ENCODE measurements at regions not wholly inside any gene's neighbourhood (a gene's known extent, or its start where the extent isn't known, plus 50 kb on each side); places are given as distances from the start of the nearest gene placed in this dataset.

- no peak for FAIRE-seq
- TF ChIP-seq TAF1 (IDR thresholded peaks at IDR 0.05; ENCODE audit: borderline replicate concordance, low read depth, low read length) (no peak), POLR2AphosphoS5 (IDR thresholded peaks at IDR 0.05; ENCODE audit: low read depth, low read length) (no peak), POLR2A (IDR thresholded peaks at IDR 0.05; ENCODE audit: low read depth, low read length) (no peak)
- DNase-seq (ENCODE audit: insufficient read length), result no peak
These were observed 766.2 kb upstream of the KIRREL3 start for GRCh38 chr11:127766734-127767133.

- FAIRE-seq (no peak), DNase-seq (ENCODE audit: insufficient read length) (no peak)
- TF ChIP-seq TAF1 (IDR thresholded peaks at IDR 0.05; ENCODE audit: borderline replicate concordance, low read depth, low read length) (no peak), POLR2A (IDR thresholded peaks at IDR 0.05; ENCODE audit: low read depth, low read length) (no peak)
These were observed 738.3 kb upstream of the KIRREL3 start for GRCh38 chr11:127738771-127739286.

- FAIRE-seq (no peak), DNase-seq (ENCODE audit: insufficient read length) (no peak)
- no peak for TF ChIP-seq POLR2AphosphoS5 (IDR thresholded peaks at IDR 0.05; ENCODE audit: low read depth, low read length)
- no peak for TF ChIP-seq POLR2A (IDR thresholded peaks at IDR 0.05; ENCODE audit: low read depth, low read length)
- no peak for TF ChIP-seq TAF1 (IDR thresholded peaks at IDR 0.05; ENCODE audit: borderline replicate concordance, low read depth, low read length)
These were observed 736.9 kb upstream of the KIRREL3 start for GRCh38 chr11:127737499-127737898.

GRCh38 chr11:127733552-127733951 is 733.0 kb upstream of the KIRREL3 start:
- no peak for TF ChIP-seq TAF1 (IDR thresholded peaks at IDR 0.05; ENCODE audit: borderline replicate concordance, low read depth, low read length)
- no peak for TF ChIP-seq POLR2A (IDR thresholded peaks at IDR 0.05; ENCODE audit: low read depth, low read length)
- no peak for TF ChIP-seq POLR2AphosphoS5 (IDR thresholded peaks at IDR 0.05; ENCODE audit: low read depth, low read length)
- no peak for FAIRE-seq

GRCh38 chr11:127726367-127726766 is 725.8 kb upstream of the KIRREL3 start:
- DNase-seq (ENCODE audit: insufficient read length) (no peak), FAIRE-seq (no peak)
- TF ChIP-seq POLR2A (IDR thresholded peaks at IDR 0.05; ENCODE audit: low read depth, low read length) (no peak), POLR2AphosphoS5 (IDR thresholded peaks at IDR 0.05; ENCODE audit: low read depth, low read length) (no peak)

More at GRCh38 chr11:127733552-127733951, 733.0 kb upstream of the KIRREL3 start:
- DNase-seq (ENCODE audit: insufficient read length), result no peak

GRCh38 chr11:127723714-127724113 is 723.1 kb upstream of the KIRREL3 start:
- TF ChIP-seq POLR2AphosphoS5 (IDR thresholded peaks at IDR 0.05; ENCODE audit: low read depth, low read length), result no peak
- no peak for TF ChIP-seq POLR2A (IDR thresholded peaks at IDR 0.05; ENCODE audit: low read depth, low read length)
- TF ChIP-seq TAF1 (IDR thresholded peaks at IDR 0.05; ENCODE audit: borderline replicate concordance, low read depth, low read length), result no peak
- FAIRE-seq, result no peak
- no peak for DNase-seq (ENCODE audit: insufficient read length)

- TF ChIP-seq POLR2A (IDR thresholded peaks at IDR 0.05; ENCODE audit: low read depth, low read length), result no peak
- no peak for TF ChIP-seq TAF1 (IDR thresholded peaks at IDR 0.05; ENCODE audit: borderline replicate concordance, low read depth, low read length)
- no peak for TF ChIP-seq POLR2AphosphoS5 (IDR thresholded peaks at IDR 0.05; ENCODE audit: low read depth, low read length)
- no peak for FAIRE-seq
These were observed 712.7 kb upstream of the KIRREL3 start for GRCh38 chr11:127713226-127713625.

GRCh38 chr11:127711748-127712147 is 711.2 kb upstream of the KIRREL3 start:
- TF ChIP-seq POLR2A (IDR thresholded peaks at IDR 0.05; ENCODE audit: low read depth, low read length) (no peak), POLR2AphosphoS5 (IDR thresholded peaks at IDR 0.05; ENCODE audit: low read depth, low read length) (no peak), TAF1 (IDR thresholded peaks at IDR 0.05; ENCODE audit: borderline replicate concordance, low read depth, low read length) (no peak)
- FAIRE-seq, result no peak
- DNase-seq (ENCODE audit: insufficient read length), result no peak

More at GRCh38 chr11:127713226-127713625, 712.7 kb upstream of the KIRREL3 start:
- DNase-seq (ENCODE audit: insufficient read length), result no peak

GRCh38 chr11:127710831-127711230 is 710.3 kb upstream of the KIRREL3 start:
- TF ChIP-seq POLR2A (IDR thresholded peaks at IDR 0.05; ENCODE audit: low read depth, low read length) (no peak), POLR2AphosphoS5 (IDR thresholded peaks at IDR 0.05; ENCODE audit: low read depth, low read length) (no peak), TAF1 (IDR thresholded peaks at IDR 0.05; ENCODE audit: borderline replicate concordance, low read depth, low read length) (no peak)
- FAIRE-seq (no peak), DNase-seq (ENCODE audit: insufficient read length) (no peak)

- no peak for DNase-seq (ENCODE audit: insufficient read length)
- FAIRE-seq, result no peak
- no peak for TF ChIP-seq TAF1 (IDR thresholded peaks at IDR 0.05; ENCODE audit: borderline replicate concordance, low read depth, low read length)
These were observed 709.4 kb upstream of the KIRREL3 start for GRCh38 chr11:127709960-127710359.

GRCh38 chr11:127693686-127694085 is 693.1 kb upstream of the KIRREL3 start:
- TF ChIP-seq TAF1 (IDR thresholded peaks at IDR 0.05; ENCODE audit: borderline replicate concordance, low read depth, low read length) (no peak), POLR2AphosphoS5 (IDR thresholded peaks at IDR 0.05; ENCODE audit: low read depth, low read length) (no peak), POLR2A (IDR thresholded peaks at IDR 0.05; ENCODE audit: low read depth, low read length) (no peak)
- DNase-seq (ENCODE audit: insufficient read length) (no peak), FAIRE-seq (no peak)

GRCh38 chr11:127683321-127683720 is 682.8 kb upstream of the KIRREL3 start:
- TF ChIP-seq TAF1 (IDR thresholded peaks at IDR 0.05; ENCODE audit: borderline replicate concordance, low read depth, low read length) (no peak), POLR2AphosphoS5 (IDR thresholded peaks at IDR 0.05; ENCODE audit: low read depth, low read length) (no peak), POLR2A (IDR thresholded peaks at IDR 0.05; ENCODE audit: low read depth, low read length) (no peak)
- FAIRE-seq (no peak), DNase-seq (ENCODE audit: insufficient read length) (no peak)
